ENCODE measurements at regions not wholly inside any gene's neighbourhood (a gene's known extent, or its start where the extent isn't known, plus 50 kb on each side); places are given as distances from the start of the nearest gene placed in this dataset.
"Not testable (repeated sequence)": the region's sequence is repeated elsewhere in the genome, so short reads cannot be mapped to it uniquely, and the experiment has no call there.

DNA sequence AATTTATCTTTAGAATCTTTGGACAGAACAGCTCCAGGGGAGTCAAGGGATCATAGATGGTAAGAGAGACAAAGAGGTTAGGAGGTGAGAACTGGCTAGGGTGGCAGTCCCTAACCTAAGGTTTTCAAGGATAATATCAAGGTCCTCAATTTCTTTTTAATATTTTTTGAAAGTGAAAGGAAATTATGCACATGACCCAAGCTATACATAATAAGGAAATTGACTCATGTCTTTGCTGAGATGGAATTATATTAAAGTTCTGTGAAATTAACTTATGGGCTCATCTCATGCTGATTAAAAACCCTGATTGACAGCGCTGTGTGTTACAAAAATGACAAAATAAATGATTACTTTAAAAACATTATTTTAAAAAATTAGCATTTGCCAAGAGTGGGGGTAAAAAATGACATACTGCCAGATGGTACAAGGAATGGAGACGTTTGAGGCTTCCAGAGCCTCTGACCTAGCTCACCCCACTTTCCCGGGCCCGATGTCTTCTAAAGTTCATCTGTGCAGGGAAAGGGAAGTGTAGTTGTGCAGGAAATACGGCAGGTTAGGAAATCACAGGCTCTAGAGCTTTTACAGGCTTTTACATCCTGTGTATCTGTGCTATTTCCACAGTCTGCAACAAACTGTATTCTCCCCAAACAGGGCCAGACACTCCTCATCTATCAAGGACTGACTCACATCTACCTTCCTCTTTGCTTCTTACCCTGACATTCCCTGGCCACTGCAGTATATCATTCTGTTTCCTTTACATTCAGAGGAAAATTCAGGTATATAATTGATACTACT is 185.6 kb upstream of the PRSS58 start:
- no peak overlapping the region for H3K27ac ChIP-seq (ENCODE audit: low read length)

DNA sequence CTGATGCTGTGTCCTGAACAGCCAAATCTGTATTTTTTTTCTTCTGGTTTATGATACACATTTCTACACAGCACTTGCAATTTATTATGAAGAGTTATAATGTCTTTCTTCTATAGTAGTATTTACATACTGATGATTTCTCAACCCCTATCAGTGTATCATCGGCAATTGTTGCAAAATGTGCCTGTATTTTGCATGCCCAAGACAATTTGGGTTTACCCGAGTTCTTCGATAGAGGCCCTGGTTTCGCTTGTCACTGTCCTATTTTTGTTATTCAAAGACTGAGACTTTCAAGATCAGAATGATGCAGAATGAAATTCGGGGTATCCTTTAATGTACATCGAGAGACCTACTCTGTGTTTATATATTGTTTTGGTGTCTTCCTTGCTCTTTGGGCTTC is 184.5 kb upstream of the PRSS58 start:
- Histone ChIP-seq H3K4me1 (ENCODE audit: control insufficient read depth in 1 of 2, insufficient read depth in 2 of 2, low read length in 2 of 2) (no peaks in the 10 kb centered on the region), H3K27ac (ENCODE audit: low read length) (no peak overlapping the region), H3K9me3 (ENCODE audit: control insufficient read depth in 1 of 2, low read length in 2 of 2) (no peaks in the 10 kb centered on the region), H3K4me3 (ENCODE audit: low read depth in 1 of 2, low read length in 2 of 2) (no peak overlapping the region), H3K27me3 (ENCODE audit: low read depth, low read length) (peaks cover 3% of the 10 kb centered on the region), H3K36me3 (ENCODE audit: control insufficient read depth in 1 of 2, insufficient read depth in 2 of 2, low read length in 2 of 2) (no peaks in the 10 kb centered on the region)

More for the DNA sequence above, 185.6 kb upstream of the PRSS58 start:
- no peaks in the 10 kb centered on the region for H3K4me1 ChIP-seq (ENCODE audit: control insufficient read depth in 1 of 2, insufficient read depth in 2 of 2, low read length in 2 of 2)
- H3K27me3 ChIP-seq (ENCODE audit: low read depth, low read length), result peaks cover 3% of the 10 kb centered on the region
- H3K4me3 ChIP-seq (ENCODE audit: low read depth in 1 of 2, low read length in 2 of 2), result no peak overlapping the region
- H3K36me3 ChIP-seq (ENCODE audit: control insufficient read depth in 1 of 2, insufficient read depth in 2 of 2, low read length in 2 of 2), result no peaks in the 10 kb centered on the region
- H3K9me3 ChIP-seq (ENCODE audit: control insufficient read depth in 1 of 2, low read length in 2 of 2), result no peaks in the 10 kb centered on the region

DNA sequence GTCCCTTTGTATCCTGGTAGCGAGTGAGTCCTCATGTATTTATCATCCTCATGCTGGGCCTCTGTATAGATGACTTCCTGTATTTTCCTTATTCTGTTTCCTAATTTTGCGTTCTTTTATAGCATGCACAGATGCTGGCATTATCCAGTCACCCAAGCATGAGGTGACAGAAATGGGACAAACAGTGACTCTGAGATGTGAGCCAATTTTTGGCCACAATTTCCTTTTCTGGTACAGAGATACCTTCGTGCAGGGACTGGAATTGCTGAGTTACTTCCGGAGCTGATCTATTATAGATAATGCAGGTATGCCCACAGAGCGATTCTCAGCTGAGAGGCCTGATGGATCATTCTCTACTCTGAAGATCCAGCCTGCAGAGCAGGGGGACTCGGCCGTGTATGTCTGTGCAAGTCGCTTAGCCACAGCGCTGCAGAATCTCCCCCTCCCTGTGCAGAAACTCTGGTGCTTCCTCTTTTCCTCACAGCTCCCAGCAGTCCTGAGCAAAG is 183.1 kb upstream of the PRSS58 start:
- no peaks in the 10 kb centered on the region for H3K9me3 ChIP-seq (ENCODE audit: control insufficient read depth in 1 of 2, low read length in 2 of 2)
- no peaks in the 10 kb centered on the region for H3K4me1 ChIP-seq (ENCODE audit: control insufficient read depth in 1 of 2, insufficient read depth in 2 of 2, low read length in 2 of 2)
- H3K27ac ChIP-seq (ENCODE audit: low read length), result no peak overlapping the region
- H3K36me3 ChIP-seq (ENCODE audit: control insufficient read depth in 1 of 2, insufficient read depth in 2 of 2, low read length in 2 of 2), result no peaks in the 10 kb centered on the region
- H3K27me3 ChIP-seq (ENCODE audit: low read depth, low read length), result peaks cover 3% of the 10 kb centered on the region
- H3K4me3 ChIP-seq (ENCODE audit: low read depth in 1 of 2, low read length in 2 of 2), result no peak overlapping the region

DNA sequence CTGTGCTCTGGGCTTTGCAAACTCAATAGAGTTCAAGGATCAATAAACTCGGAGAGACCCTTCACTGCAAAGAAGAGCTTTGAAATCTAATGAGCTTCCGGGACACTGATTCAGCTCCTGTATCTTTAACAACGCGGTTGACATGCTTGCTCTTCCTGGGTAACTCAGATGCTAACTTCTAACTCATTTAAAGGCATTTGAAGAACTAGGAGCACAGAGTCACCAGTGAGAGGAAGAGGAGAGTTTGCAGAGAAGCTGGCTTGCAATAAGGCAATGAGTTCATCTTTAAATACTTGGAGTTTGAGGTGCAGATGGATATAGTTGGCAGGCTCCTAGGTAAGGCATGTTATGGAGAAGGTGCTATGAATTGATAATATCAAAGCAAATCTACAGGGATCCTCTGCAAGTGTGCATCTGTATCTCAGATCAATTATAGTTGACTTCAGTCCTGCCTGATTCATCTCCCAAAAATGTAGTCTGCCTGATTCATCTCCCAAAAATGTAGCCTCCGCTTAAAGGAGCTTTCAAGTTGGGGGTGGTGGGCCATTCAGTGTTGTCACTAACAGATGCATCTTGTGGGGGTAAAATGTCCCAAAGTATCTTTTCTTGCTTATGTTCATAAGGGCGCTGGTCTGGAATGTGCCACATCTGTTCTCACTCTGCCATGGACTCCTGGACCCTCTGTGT is 182.5 kb upstream of the PRSS58 start:
- Histone ChIP-seq H3K27me3 (ENCODE audit: low read depth, low read length) (peaks cover 1% of the 10 kb centered on the region), H3K4me3 (ENCODE audit: low read depth in 1 of 2, low read length in 2 of 2) (no peak overlapping the region), H3K27ac (ENCODE audit: low read length) (no peak overlapping the region), H3K36me3 (ENCODE audit: control insufficient read depth in 1 of 2, insufficient read depth in 2 of 2, low read length in 2 of 2) (no peaks in the 10 kb centered on the region), H3K9me3 (ENCODE audit: control insufficient read depth in 1 of 2, low read length in 2 of 2) (no peaks in the 10 kb centered on the region), H3K4me1 (ENCODE audit: control insufficient read depth in 1 of 2, insufficient read depth in 2 of 2, low read length in 2 of 2) (no peaks in the 10 kb centered on the region)

DNA sequence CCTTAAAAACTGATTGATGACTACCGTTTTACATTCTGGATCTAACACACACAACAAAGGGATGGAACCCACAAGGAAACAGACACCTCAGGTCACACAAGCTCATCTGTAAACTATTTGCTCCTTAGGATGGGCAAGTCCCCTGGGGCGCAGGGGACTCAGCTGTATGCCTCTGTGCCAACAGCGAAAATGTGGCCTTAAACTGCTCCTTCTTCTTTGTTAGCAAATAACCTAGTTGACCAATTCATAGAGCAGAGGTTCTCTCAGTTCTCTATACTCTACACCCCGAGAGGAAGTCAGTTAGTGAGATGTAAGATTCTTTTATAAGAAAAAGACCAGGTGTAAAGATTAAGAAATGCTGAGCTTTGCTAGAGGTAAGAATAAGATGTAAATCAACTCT is 181.9 kb upstream of the PRSS58 start:
- no peaks in the 10 kb centered on the region for H3K27me3 ChIP-seq (ENCODE audit: low read depth, low read length)

DNA sequence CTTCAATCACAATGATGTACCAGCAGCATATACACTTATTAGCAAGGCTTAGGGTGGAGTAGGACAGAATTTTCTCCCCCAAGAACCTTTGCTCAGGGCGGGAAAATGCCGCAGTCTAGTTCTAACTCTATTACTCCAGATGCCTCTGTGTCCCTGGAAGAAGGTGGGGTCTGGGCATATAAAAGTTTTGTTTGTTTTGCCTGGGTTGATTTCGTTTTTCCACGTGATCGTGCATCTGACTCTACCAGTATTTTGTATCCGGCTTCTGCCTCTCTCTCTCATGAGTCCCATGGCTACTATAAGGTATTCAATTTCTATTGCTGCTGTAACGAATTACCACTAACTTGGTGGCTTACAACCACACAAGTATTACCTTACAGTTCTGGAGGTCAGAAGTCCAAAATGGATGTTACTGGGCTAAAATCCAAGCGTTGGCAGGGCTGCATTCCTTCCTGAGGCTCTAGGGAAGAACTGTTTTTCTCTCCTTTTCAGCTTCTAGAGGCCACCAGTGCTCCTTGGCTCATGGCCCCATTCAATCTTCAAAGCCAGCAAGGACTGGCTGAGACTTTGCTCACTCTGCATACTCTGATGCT is 181.2 kb upstream of the PRSS58 start:
- H3K27me3 ChIP-seq (ENCODE audit: low read depth, low read length), result no peaks in the 10 kb centered on the region
- H3K27ac ChIP-seq (ENCODE audit: low read length), result no peak overlapping the region
- no peaks in the 10 kb centered on the region for H3K9me3 ChIP-seq (ENCODE audit: control insufficient read depth in 1 of 2, low read length in 2 of 2)
- H3K4me1 ChIP-seq (ENCODE audit: control insufficient read depth in 1 of 2, insufficient read depth in 2 of 2, low read length in 2 of 2), result no peaks in the 10 kb centered on the region
- H3K4me3 ChIP-seq (ENCODE audit: low read depth in 1 of 2, low read length in 2 of 2), result no peak overlapping the region
- no peaks in the 10 kb centered on the region for H3K36me3 ChIP-seq (ENCODE audit: control insufficient read depth in 1 of 2, insufficient read depth in 2 of 2, low read length in 2 of 2)

More for the DNA sequence above, 181.9 kb upstream of the PRSS58 start:
- no peaks in the 10 kb centered on the region for H3K36me3 ChIP-seq (ENCODE audit: control insufficient read depth in 1 of 2, insufficient read depth in 2 of 2, low read length in 2 of 2)
- no peak overlapping the region for H3K4me3 ChIP-seq (ENCODE audit: low read depth in 1 of 2, low read length in 2 of 2)
- H3K4me1 ChIP-seq (ENCODE audit: control insufficient read depth in 1 of 2, insufficient read depth in 2 of 2, low read length in 2 of 2), result no peaks in the 10 kb centered on the region
- H3K9me3 ChIP-seq (ENCODE audit: control insufficient read depth in 1 of 2, low read length in 2 of 2), result no peaks in the 10 kb centered on the region
- H3K27ac ChIP-seq (ENCODE audit: low read length), result no peak overlapping the region

DNA sequence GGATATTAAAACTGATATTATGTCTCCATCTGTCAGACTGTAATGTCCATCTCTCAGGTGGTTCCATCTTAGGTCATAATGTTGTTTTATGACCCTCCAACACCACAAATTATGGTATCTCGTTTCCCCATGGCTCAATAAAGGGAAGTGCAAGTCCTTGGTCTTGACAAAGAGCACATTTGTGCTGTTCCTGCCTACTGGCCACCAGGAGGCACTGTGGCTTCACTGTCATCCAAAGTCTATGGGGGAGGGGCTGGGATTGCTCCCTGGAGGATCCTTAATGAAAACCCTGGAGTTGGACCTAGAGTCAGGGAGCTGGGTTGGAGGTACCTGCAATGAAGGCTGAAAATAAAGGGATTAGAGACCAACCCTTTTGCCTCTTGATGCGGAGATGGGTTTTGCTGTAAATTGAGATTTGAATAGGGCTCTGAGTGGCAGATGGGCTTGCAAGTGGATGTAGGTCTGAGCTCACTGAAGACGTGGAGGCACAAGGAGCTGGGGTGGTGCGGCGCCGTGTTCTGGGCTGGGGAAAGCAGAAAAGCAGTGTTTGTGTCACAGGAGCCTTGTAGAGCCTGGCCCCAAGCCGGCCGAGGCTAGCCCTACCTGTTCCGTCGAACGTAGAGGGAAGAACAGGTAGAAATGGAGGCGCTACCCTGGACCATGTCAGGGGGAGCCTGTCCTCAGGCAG is 180.5 kb upstream of the PRSS58 start:
- Histone ChIP-seq H3K27me3 (ENCODE audit: low read depth, low read length) (no peaks in the 10 kb centered on the region), H3K4me3 (ENCODE audit: low read depth in 1 of 2, low read length in 2 of 2) (no peak overlapping the region), H3K27ac (ENCODE audit: low read length) (no peak overlapping the region), H3K36me3 (ENCODE audit: control insufficient read depth in 1 of 2, insufficient read depth in 2 of 2, low read length in 2 of 2) (no peaks in the 10 kb centered on the region), H3K4me1 (ENCODE audit: control insufficient read depth in 1 of 2, insufficient read depth in 2 of 2, low read length in 2 of 2) (no peaks in the 10 kb centered on the region), H3K9me3 (ENCODE audit: control insufficient read depth in 1 of 2, low read length in 2 of 2) (no peaks in the 10 kb centered on the region)

DNA sequence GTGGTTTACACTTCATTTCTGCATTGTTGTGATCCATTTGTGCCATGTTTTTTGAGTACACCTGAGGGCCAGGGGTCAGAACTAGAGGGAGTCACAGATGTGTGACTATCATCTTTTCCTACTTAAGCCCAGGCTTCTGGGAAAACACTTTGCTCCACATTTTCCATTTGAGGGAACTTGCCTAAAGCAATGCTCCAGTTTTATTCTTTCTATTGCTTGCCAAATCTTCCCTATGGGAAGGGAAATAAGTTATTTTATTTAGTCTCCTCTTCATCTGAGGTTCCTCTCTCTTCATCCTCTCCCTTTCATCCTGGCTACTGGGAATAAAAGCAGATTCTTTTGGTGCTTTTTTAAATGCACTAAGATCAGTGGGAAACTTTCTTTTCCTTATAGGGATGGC is 179.9 kb upstream of the PRSS58 start:
- Histone ChIP-seq H3K4me3 (ENCODE audit: low read depth in 1 of 2, low read length in 2 of 2) (no peak overlapping the region), H3K36me3 (ENCODE audit: control insufficient read depth in 1 of 2, insufficient read depth in 2 of 2, low read length in 2 of 2) (no peaks in the 10 kb centered on the region), H3K4me1 (ENCODE audit: control insufficient read depth in 1 of 2, insufficient read depth in 2 of 2, low read length in 2 of 2) (no peaks in the 10 kb centered on the region), H3K9me3 (ENCODE audit: control insufficient read depth in 1 of 2, low read length in 2 of 2) (no peaks in the 10 kb centered on the region), H3K27ac (ENCODE audit: low read length) (no peak overlapping the region), H3K27me3 (ENCODE audit: low read depth, low read length) (no peaks in the 10 kb centered on the region)

DNA sequence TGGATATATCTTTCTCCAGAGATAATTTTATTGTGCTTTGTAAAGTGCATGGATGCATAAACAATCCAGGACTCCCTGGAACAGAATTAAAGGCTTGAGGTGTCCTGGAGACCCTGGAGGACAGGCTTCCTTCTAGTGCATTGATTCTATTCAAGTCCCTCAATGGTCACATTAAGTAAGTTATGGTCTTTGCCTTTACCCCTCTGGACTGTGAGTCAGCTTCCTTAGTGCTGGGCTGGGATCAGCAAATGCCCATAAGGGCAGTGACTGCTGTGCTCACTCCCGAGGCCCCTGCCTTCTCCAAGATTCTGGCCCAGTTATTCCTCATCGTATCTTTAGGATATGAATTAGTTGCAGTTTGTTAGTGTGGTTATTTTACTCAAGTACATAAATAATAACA is 178.7 kb upstream of the PRSS58 start:
- Histone ChIP-seq H3K36me3 (ENCODE audit: control insufficient read depth in 1 of 2, insufficient read depth in 2 of 2, low read length in 2 of 2) (no peaks in the 10 kb centered on the region), H3K4me3 (ENCODE audit: low read depth in 1 of 2, low read length in 2 of 2) (no peak overlapping the region), H3K27me3 (ENCODE audit: low read depth, low read length) (no peaks in the 10 kb centered on the region), H3K27ac (ENCODE audit: low read length) (no peak overlapping the region), H3K9me3 (ENCODE audit: control insufficient read depth in 1 of 2, low read length in 2 of 2) (no peaks in the 10 kb centered on the region), H3K4me1 (ENCODE audit: control insufficient read depth in 1 of 2, insufficient read depth in 2 of 2, low read length in 2 of 2) (no peaks in the 10 kb centered on the region)

DNA sequence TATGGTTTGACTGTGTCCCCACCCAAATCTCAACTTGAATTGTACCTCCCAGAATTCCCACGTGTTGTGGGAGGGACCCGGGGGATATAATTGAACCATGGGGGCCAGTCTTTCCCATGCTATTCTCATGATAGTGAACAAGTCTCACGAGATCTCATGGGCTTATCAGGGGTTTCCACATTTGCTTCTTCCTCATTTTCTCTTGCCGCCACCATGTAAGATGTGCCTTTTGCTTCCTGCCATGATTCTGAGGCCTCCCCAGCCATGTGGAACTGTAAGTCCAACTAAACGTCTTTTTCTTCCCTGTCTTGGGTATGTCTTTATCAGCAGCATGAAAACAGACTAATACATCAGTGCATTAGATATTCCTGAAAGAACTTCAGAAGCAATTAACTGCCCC is 177.7 kb upstream of the PRSS58 start:
- H3K27ac ChIP-seq (ENCODE audit: low read length); H3K4me3 ChIP-seq (ENCODE audit: low read depth in 1 of 2, low read length in 2 of 2); H3K27me3 ChIP-seq (ENCODE audit: low read depth, low read length); H3K36me3 ChIP-seq (ENCODE audit: control insufficient read depth in 1 of 2, insufficient read depth in 2 of 2, low read length in 2 of 2); H3K4me1 ChIP-seq (ENCODE audit: control insufficient read depth in 1 of 2, insufficient read depth in 2 of 2, low read length in 2 of 2); H3K9me3 ChIP-seq (ENCODE audit: control insufficient read depth in 1 of 2, low read length in 2 of 2): not testable (repeated sequence)

DNA sequence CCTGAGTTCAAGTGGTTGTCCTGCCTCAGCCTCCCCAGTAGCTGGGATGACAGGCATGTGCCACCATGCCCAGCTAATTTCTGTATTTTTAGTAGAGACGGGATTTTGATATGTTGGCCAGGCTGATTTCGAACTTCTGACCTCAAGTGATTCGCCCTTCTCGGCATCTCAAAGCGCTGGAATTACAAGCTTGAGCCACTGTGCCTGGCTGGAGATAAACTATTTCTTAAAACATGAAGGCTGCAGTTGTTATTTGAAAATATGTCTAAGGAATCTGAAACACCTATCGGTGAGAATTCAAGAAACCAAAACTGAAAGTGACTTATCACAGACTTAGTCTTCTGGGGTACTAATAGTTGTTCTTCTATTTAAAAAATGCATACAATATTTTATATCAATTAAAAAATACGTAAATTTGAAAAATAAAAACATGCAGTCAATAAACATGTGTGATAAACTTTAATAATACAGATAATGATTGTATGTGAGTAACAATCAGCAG is 176.9 kb upstream of the PRSS58 start:
- H3K4me3 ChIP-seq (ENCODE audit: low read depth in 1 of 2, low read length in 2 of 2), result no peak overlapping the region
- H3K27me3 ChIP-seq (ENCODE audit: low read depth, low read length), result no peaks in the 10 kb centered on the region
- no peaks in the 10 kb centered on the region for H3K36me3 ChIP-seq (ENCODE audit: control insufficient read depth in 1 of 2, insufficient read depth in 2 of 2, low read length in 2 of 2)
- no peaks in the 10 kb centered on the region for H3K4me1 ChIP-seq (ENCODE audit: control insufficient read depth in 1 of 2, insufficient read depth in 2 of 2, low read length in 2 of 2)
- H3K9me3 ChIP-seq (ENCODE audit: control insufficient read depth in 1 of 2, low read length in 2 of 2), result no peaks in the 10 kb centered on the region
- H3K27ac ChIP-seq (ENCODE audit: low read length), result no peak overlapping the region

Data from muscle layer of duodenum (tissue), 2 donors.